Liver (tissue), 8 donors: ENCODE measurements at regions not wholly inside any gene's neighbourhood (a gene's known extent, or its start where the extent isn't known, plus 50 kb on each side); places are given as distances from the start of the nearest gene placed in this dataset.

Experiments used
- DNase-seq: peaks from one replicate; pipeline ENCODE4 v3.0.0-alpha.2; 2017; ENCODE audit warnings: low spot score
- H3K27ac ChIP-seq, 2 donors: one replicate each; pipeline ENCODE4 v1.7.0; 2013; ENCODE audit warnings: inconsistent platforms in 2 of 2, low read length in 2 of 2, control low read depth in 1 of 2, low read depth in 1 of 2, mild to moderate bottlenecking in 1 of 2
- H3K27me3 ChIP-seq, 4 donors: one replicate each; pipeline versions ENCODE4 v1.6.1 to v1.7.0; 2013; ENCODE audit warnings: low read length in 3 of 4, inconsistent platforms in 1 of 4, mild to moderate bottlenecking in 1 of 4, moderate library complexity in 1 of 4; ENCODE audit not compliant: control insufficient read depth in 4 of 4, insufficient read depth in 4 of 4
- H3K36me3 ChIP-seq, 4 donors: one replicate each; pipeline versions ENCODE4 v1.6.1 to v1.7.0; 2013; ENCODE audit warnings: low read length in 3 of 4, mild to moderate bottlenecking in 3 of 4, low read depth in 1 of 4, moderate library complexity in 1 of 4; ENCODE audit not compliant: control insufficient read depth in 4 of 4, insufficient read depth in 3 of 4
- H3K4me1 ChIP-seq, 4 donors: one replicate each; pipeline versions ENCODE4 v1.6.1 to v1.7.0; 2013; ENCODE audit warnings: low read length in 3 of 4, mild to moderate bottlenecking in 3 of 4, moderate library complexity in 1 of 4; ENCODE audit not compliant: control insufficient read depth in 4 of 4, insufficient read depth in 4 of 4
- H3K4me3 ChIP-seq, 3 donors: one replicate each; pipeline versions ENCODE4 v1.6.1 to v1.7.0; 2013; ENCODE audit warnings: low read length in 3 of 3, control low read depth in 1 of 3, low read depth in 1 of 3, mild to moderate bottlenecking in 1 of 3
- H3K9ac ChIP-seq, 2 donors: one replicate each; pipeline ENCODE4 v1.7.0; 2013; ENCODE audit warnings: low read length in 2 of 2, mild to moderate bottlenecking in 2 of 2, moderate library complexity in 2 of 2, control low read depth in 1 of 2, low read depth in 1 of 2
- H3K9me3 ChIP-seq, 4 donors: one replicate each; pipeline versions ENCODE4 v1.6.1 to v1.7.0; 2013; ENCODE audit warnings: low read length in 3 of 4; ENCODE audit not compliant: control insufficient read depth in 4 of 4
- FOXA1 ChIP-seq: IDR thresholded peaks from 2 replicates; pipeline ENCODE4 v1.6.1; 2016; ENCODE audit warnings: antibody characterized with exemption
- FOXA2 ChIP-seq: IDR thresholded peaks from 2 replicates; pipeline ENCODE4 v1.6.1; 2016; ENCODE audit warnings: antibody characterized with exemption
- GABPA ChIP-seq, 2 donors: IDR thresholded peaks in 1 of 2; conservative IDR thresholded peaks in 1 of 2; 2 replicates each; pipeline ENCODE4 v1.6.1; 2016; ENCODE audit warnings: antibody characterized with exemption in 2 of 2, mild to moderate bottlenecking in 1 of 2, moderate library complexity in 1 of 2
- TAF1 ChIP-seq: conservative IDR thresholded peaks from 2 replicates; pipeline ENCODE4 v1.6.1; 2016; ENCODE audit warnings: antibody characterized with exemption, mild to moderate bottlenecking
- ZBTB33 ChIP-seq: IDR thresholded peaks from 2 replicates; pipeline ENCODE4 v1.6.1; 2016; ENCODE audit warnings: antibody characterized with exemption
- WGBS: extraction: QIAGEN DNeasy Blood & Tissue Kit; methylation state at CpG from one replicate; pipeline ENCODE4 v1.1.7; 2013; 5-methylcytosine and 5-hydroxymethylcytosine counted together
- small RNA-seq: library from RNA; depleted of rRNA; stranded (forward); fragments of <200 nt; gene quantifications from one replicate; pipeline ENCODE3, GENCODE V24; 2014
- donor health status: healthy.
- donor health status: healthy.
- donor health status: healthy.
- donor health status: healthy.

DNA sequence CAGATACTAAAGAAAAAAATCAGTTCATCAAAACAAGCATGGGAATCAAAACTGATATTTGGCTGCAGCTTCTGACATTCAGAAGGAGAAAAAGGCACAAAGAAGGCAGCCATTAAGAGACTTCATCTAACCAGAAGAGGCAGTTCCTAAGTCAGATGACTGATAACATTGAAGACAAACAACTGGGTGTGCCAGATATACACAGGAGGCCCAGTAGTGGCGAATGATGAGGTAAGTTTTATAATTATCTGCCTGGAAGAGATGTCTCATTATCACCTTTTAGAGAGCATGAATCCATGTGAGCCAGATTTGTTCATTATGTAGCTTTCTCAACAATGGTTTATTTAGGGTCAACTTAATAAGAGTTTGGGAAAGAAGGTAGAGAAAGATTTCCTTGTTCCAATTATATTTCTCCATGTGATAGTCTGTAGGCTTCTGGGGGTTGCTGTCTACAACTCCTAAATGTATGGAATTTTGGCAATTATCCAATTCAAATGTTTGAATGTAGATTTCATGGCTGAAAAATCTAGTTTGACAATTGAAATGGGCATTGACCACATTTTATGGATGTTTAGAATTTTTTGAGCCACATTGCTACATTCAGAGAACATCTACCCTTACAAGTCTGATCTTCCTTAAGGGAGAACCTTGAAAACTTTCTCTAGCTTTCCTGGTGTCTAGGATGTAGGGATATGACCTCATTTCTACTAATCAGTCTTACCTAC is 50.4 kb upstream of the RASGRF1 start:
- Histone ChIP-seq H3K4me3 (no peak overlapping the region), H3K36me3 (no peaks in the 10 kb centered on the region), H3K27me3 (peaks cover 0 to 5% (median 0%) of the 10 kb centered on the region in 4 donors), H3K4me1 (no peaks in the 10 kb centered on the region), H3K27ac (no peak overlapping the region), H3K9ac (no peak overlapping the region), H3K9me3 (peaks cover 0 to 7% (median 3%) of the 10 kb centered on the region in 4 donors)
- WGBS = 60% methylated on average over 1 of the region's 1 CpG
- TF ChIP-seq TAF1 (no peak), GABPA (IDR thresholded peaks at IDR 0.05 in 1 of 2, conservative IDR thresholded peaks at IDR 0.05 in 1 of 2) (no peak), FOXA2 (no peak), ZBTB33 (no peak), FOXA1 (no peak)
- DNase-seq = no peak

Small RNA genes lying in the stretch of these regions (small RNA-seq; reads per million reads assigned to genes)
- gene MIR184 = 24.0 reads per million, percentile 96 among the genes with 10 or more reads in this experiment
